Right lobe of liver (tissue), 6 donors: ENCODE measurements at regions not wholly inside any gene's neighbourhood (a gene's known extent, or its start where the extent isn't known, plus 50 kb on each side); places are given as distances from the start of the nearest gene placed in this dataset.
"Not testable (repeated sequence)": the region's sequence is repeated elsewhere in the genome, so short reads cannot be mapped to it uniquely, and the experiment has no call there.

ENCODE experiments used
- ATAC-seq, 4 donors: fragments of 200-7000 bp; cut with Tn5 transposase; one replicate each; pipeline ENCODE4 v1.9.1; 2020; ENCODE audit warnings: mild to moderate bottlenecking in 4 of 4, moderate library complexity in 4 of 4
- DNase-seq, 3 donors: peaks; one replicate each; pipeline ENCODE4 v3.0.0-alpha.2; 2020
- H3K27ac ChIP-seq, 3 donors: fragments of 200-600 bp; one replicate each; pipeline ENCODE4 v1.8.0; 2022
- H3K27me3 ChIP-seq, 2 donors: fragments of 200-600 bp; one replicate each; pipeline ENCODE4 v1.8.0; 2022
- H3K36me3 ChIP-seq, 4 donors: fragments of 200-600 bp; sonication (generic) in 1 of 4; one replicate each; pipeline versions ENCODE4 v1.5.1 to v1.8.0; 2017 to 2022; ENCODE audit warnings: control low read depth in 1 of 4
- H3K4me1 ChIP-seq, 4 donors: fragments of 200-600 bp; sonication (generic) in 1 of 4; one replicate each; pipeline versions ENCODE4 v1.5.1 to v1.8.0; 2017 to 2022; ENCODE audit warnings: control low read depth in 1 of 4
- H3K4me3 ChIP-seq, 3 donors: fragments of 200-600 bp; one replicate each; pipeline ENCODE4 v1.8.0; 2022
- H3K9me3 ChIP-seq, 4 donors: fragments of 200-600 bp; sonication (generic) in 1 of 4; one replicate each; pipeline versions ENCODE4 v1.5.1 to v1.8.0; 2017 to 2022; ENCODE audit warnings: control low read depth in 1 of 4
- POLR2A ChIP-seq: fragments of 450-650 bp; IDR thresholded peaks from one replicate; pipeline ENCODE4 v1.6.1; 2017; ENCODE audit warnings: antibody characterized with exemption, mild to moderate bottlenecking
- WGBS: methylation state at CpG from one replicate; pipeline ENCODE4 v1.1.6; 2018; ENCODE audit warnings: low coverage, low lambda C conversion rate; ENCODE audit not compliant: insufficient coverage; ENCODE audit errors: missing lambda C conversion rate; 5-methylcytosine and 5-hydroxymethylcytosine counted together
- intact Hi-C, 2 donors: fragments of 100-400 bp; cut with DNase I; formaldehyde crosslinking; loops; one replicate each; pipeline versions ENCODE4 v1.11.2 to v1.14.1; 2022
- TF ChIP-seq, protein P1 (sequence below), 4 donors: fragments of 200-600 bp in 3 of 4; fragments of 450-650 bp in 1 of 4; IDR thresholded peaks; one replicate each; pipeline versions ENCODE4 v1.5.1 to v1.8.0; 2016 to 2022; ENCODE audit warnings: antibody characterized with exemption in 4 of 4, mild to moderate bottlenecking in 2 of 4
- donor health status: DM: no; HTN: yes; CAD: no.
- donor health status: DM: no; HTN: no; CAD: no.
- donor health status: DM: no; HTN: no; CAD: no.
- donor health status: DM: no; HTN: yes; CAD: no.
- donor health status: DM: no; HTN: yes; CAD: no.

DNA sequence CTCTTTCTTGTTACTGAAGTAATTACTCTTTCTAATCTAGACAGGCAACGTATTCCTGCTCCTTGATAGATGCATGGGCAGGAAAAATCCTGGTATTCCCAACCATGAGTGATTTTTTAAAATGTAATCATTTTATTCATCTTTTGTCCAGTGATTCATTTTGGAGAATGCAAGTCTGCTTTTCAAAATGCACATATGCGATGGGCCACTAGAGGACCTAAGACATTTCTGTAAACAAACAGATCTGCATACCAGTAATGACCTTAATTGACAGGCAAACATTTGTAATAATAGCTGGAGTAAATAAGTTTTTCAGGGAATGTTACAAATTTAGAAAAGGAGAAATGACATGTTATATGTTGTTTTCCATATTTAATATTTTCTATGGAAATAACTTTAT lies 1167.6 kb downstream of the JRKL start:
- H3K4me3 ChIP-seq, result no peak overlapping the region
- H3K4me1 ChIP-seq, result no peaks in the 10 kb centered on the region
- TF ChIP-seq, protein P1, sequence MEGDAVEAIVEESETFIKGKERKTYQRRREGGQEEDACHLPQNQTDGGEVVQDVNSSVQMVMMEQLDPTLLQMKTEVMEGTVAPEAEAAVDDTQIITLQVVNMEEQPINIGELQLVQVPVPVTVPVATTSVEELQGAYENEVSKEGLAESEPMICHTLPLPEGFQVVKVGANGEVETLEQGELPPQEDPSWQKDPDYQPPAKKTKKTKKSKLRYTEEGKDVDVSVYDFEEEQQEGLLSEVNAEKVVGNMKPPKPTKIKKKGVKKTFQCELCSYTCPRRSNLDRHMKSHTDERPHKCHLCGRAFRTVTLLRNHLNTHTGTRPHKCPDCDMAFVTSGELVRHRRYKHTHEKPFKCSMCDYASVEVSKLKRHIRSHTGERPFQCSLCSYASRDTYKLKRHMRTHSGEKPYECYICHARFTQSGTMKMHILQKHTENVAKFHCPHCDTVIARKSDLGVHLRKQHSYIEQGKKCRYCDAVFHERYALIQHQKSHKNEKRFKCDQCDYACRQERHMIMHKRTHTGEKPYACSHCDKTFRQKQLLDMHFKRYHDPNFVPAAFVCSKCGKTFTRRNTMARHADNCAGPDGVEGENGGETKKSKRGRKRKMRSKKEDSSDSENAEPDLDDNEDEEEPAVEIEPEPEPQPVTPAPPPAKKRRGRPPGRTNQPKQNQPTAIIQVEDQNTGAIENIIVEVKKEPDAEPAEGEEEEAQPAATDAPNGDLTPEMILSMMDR (IDR thresholded peaks at IDR 0.05), result peak in 1 of 4 donors; percentile 6
- TF ChIP-seq POLR2A, result no peak
- DNase-seq (no peak), ATAC-seq (no peak)
- no peak overlapping the region for H3K27ac ChIP-seq
- H3K36me3 ChIP-seq, result no peaks in the 10 kb centered on the region
- intact Hi-C loops, result no loop called here
- H3K27me3 ChIP-seq, result no peaks in the 10 kb centered on the region
- WGBS, result 24% methylated on average over 2 of the region's 2 CpGs
- H3K9me3 ChIP-seq, result no peaks in the 10 kb centered on the region

DNA sequence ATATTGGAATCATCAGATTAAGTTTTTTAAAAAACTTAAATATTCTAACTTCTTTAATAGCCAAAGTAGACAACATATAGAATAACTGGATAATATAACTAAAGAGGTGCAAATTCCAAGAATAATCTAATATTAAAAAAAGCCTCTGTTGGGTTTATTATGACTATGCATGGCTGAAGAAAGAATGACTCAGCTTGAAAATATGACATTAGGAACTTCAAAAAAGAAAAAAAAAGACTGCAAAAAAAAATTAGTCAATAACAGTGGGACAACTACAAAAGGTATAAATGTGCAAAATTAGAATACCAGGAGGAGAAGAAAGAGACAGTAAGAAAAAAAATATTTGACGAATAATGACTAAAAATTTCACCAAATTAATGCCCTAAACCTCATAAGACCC lies 1178.0 kb downstream of the JRKL start:
- intact Hi-C loops, result no loop called here
- Histone ChIP-seq H3K27ac (no peak overlapping the region), H3K4me3 (no peak overlapping the region), H3K36me3 (no peaks in the 10 kb centered on the region), H3K9me3 (no peaks in the 10 kb centered on the region), H3K27me3 (no peaks in the 10 kb centered on the region), H3K4me1 (no peaks in the 10 kb centered on the region)
- no peak for ATAC-seq
- DNase-seq, result no peak
- TF ChIP-seq POLR2A, result no peak
- TF ChIP-seq, protein P1 (IDR thresholded peaks at IDR 0.05), result no peak
- WGBS, result 44% methylated on average over 1 of the region's 1 CpG

DNA sequence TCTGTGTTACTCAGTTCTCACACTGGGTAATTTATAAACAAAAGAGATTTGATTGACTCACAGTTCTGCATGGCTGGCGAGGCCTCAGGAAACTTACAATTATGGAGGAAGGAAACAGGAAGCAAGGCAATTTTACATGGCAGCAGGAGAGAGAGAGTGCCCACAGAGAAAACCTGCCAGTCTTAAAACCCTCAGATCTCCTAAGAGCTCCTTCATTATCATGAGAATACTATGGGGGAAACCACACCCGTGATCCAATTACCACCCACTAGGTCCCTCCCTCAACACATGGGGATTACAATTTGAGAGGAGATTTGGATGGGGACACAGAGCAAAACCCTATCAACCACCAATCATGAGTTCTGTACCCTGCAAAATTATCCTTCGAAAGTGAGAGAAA lies 1180.8 kb downstream of the JRKL start:
- no peak overlapping the region for H3K4me3 ChIP-seq
- no peaks in the 10 kb centered on the region for H3K27me3 ChIP-seq
- TF ChIP-seq POLR2A, result no peak
- TF ChIP-seq, protein P1 (IDR thresholded peaks at IDR 0.05), result no peak
- ATAC-seq (no peak), DNase-seq (no peak)
- WGBS, result 32% methylated on average over 3 of the region's 3 CpGs
- H3K4me1 ChIP-seq, result no peaks in the 10 kb centered on the region
- H3K27ac ChIP-seq, result no peak overlapping the region
- intact Hi-C loops, result no loop called here
- H3K9me3 ChIP-seq, result no peaks in the 10 kb centered on the region
- no peaks in the 10 kb centered on the region for H3K36me3 ChIP-seq

DNA sequence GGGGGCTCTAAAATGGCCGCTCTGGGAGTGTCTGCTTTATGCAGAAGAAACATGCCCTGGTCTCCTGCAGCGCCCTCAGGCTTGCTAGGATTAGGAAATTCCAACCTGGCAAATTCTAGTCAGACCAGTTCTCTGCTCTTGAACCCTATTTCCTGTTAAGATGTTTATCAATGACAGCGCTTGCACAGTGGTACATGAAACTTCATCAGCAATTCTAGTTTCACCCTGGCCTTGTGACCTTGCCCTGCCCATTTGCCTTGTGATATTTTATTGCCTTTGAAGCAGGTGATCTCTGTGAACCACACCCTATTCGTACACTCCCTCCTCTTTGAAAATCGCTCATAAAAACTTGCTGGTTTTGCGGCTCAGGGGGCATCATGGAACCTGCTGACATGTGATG lies 1184.0 kb downstream of the JRKL start:
- H3K27ac ChIP-seq, DNase-seq, H3K27me3 ChIP-seq, H3K36me3 ChIP-seq, H3K4me3 ChIP-seq, H3K9me3 ChIP-seq, H3K4me1 ChIP-seq, ATAC-seq, intact Hi-C loops: not testable (repeated sequence)
- WGBS, result 51% methylated on average over 5 of the region's 6 CpGs

DNA sequence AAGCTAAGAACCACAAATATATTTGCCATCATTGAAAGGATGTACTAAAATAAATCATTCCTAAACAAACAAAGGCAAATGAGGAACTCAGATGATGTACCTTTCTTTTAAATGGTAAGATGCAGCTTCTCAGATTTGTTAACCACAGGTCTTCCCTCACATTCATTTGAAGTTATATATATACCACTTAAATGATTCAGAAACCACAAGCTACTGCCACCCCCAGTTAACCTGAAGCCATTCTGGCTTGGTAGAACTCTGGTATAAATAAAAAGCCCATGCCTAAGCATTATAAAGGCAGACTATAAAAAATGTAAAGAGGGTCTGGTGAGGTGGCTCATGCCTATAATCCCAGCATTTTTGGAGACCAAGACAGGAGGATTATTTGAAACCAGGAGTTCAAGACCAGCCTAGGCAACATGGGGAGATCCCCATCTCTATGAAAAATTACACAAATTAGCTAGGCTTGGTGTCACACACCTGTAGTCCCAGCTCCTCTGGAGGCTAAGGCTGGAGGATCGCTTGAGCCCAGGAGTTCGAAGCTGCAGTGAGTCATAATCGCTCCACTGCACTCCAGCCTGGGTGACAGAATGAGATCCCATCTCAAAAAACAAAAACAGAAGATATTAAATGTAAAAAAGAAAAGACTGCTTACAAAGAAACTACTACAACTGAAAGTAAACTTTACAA lies 1185.3 kb downstream of the JRKL start:
- TF ChIP-seq, protein P1 (IDR thresholded peaks at IDR 0.05), result no peak
- TF ChIP-seq POLR2A, result no peak
- H3K36me3 ChIP-seq, result no peaks in the 10 kb centered on the region
- no peaks in the 10 kb centered on the region for H3K9me3 ChIP-seq
- WGBS, result 75% methylated on average over 3 of the region's 3 CpGs
- DNase-seq (no peak), ATAC-seq (no peak)
- no peaks in the 10 kb centered on the region for H3K27me3 ChIP-seq
- no peak overlapping the region for H3K27ac ChIP-seq
- intact Hi-C loops, result no loop called here
- H3K4me1 ChIP-seq, result no peaks in the 10 kb centered on the region
- H3K4me3 ChIP-seq, result no peak overlapping the region
